B cell (primary cell): ENCODE measurements at regions not wholly inside any gene's neighbourhood (a gene's known extent, or its start where the extent isn't known, plus 50 kb on each side); places are given as distances from the start of the nearest gene placed in this dataset.

Experiments
- ATAC-seq: fragments of 200-7000 bp; cut with Tn5 transposase; one replicate; pipeline ENCODE4 v1.10.0; 2021; ENCODE audit warnings: low read depth, mild to moderate bottlenecking, moderate number of reproducible peaks, moderate library complexity
- CTCF ChIA-PET: fragments of 350-600 bp; sonication (Branson Sonifier 250); formaldehyde crosslinking; loops from one replicate; lab custom pipeline; 2021; ENCODE audit warnings: antibody characterized with exemption, inconsistent platforms; lab: Charles Lee
- POLR2A ChIA-PET: fragments of 350-600 bp; sonication (Branson Sonifier 250); formaldehyde crosslinking; loops from one replicate; lab custom pipeline; 2021; ENCODE audit warnings: antibody characterized with exemption; lab: Charles Lee
- DNase-seq: peaks from one replicate; pipeline ENCODE4 v3.0.0; 2013
- H2AFZ ChIP-seq: 2 replicates; pipeline ENCODE4 v1.6.1; 2012; ENCODE audit warnings: mild to moderate bottlenecking, low read depth, low read length; ENCODE audit not compliant: insufficient read depth, poor library complexity, severe bottlenecking
- H3K27ac ChIP-seq, 2 donors: 1 replicate in 1 of 2; 2 replicates in 1 of 2; pipeline ENCODE4 v1.5.1; 2012 to 2013; ENCODE audit warnings: low read length in 2 of 2, mild to moderate bottlenecking in 2 of 2, moderate library complexity in 1 of 2
- H3K27me3 ChIP-seq, 4 experiments: fragments of 200-600 bp in 1 of 4; sonication (generic) in 1 of 4; replicated peaks in 1 of 4; 1 replicate in 2 of 4; 2 replicates in 2 of 4; pipeline versions ENCODE4 v1.6.1 to v1.7.0; 2013 to 2016; ENCODE audit warnings: low read length in 3 of 4, mild to moderate bottlenecking in 2 of 4, mixed read lengths in 1 of 4, moderate library complexity in 1 of 4; ENCODE audit not compliant: insufficient read depth in 4 of 4, control insufficient read depth in 3 of 4; ENCODE audit errors: control extremely low read depth in 1 of 4
- H3K36me3 ChIP-seq, 2 experiments: replicated peaks in 1 of 2; 1 replicate in 1 of 2; 2 replicates in 1 of 2; pipeline versions ENCODE4 v1.6.1 to v1.7.1; 2013; ENCODE audit warnings: low read length in 1 of 2; ENCODE audit not compliant: insufficient read depth in 2 of 2, control insufficient read depth in 1 of 2; ENCODE audit errors: control extremely low read depth in 1 of 2, extremely low read depth in 1 of 2
- H3K4me1 ChIP-seq, 2 donors: fragments of 200-600 bp in 1 of 2; sonication (generic) in 1 of 2; 1 replicate in 1 of 2; 2 replicates in 1 of 2; pipeline versions ENCODE4 v1.5.1 to v1.6.1; 2013 to 2017; ENCODE audit warnings: low read length in 2 of 2; ENCODE audit not compliant: control insufficient read depth in 2 of 2, insufficient read depth in 2 of 2
- H3K4me2 ChIP-seq: replicated peaks from 2 replicates; pipeline ENCODE3; 2012; ENCODE audit warnings: mild to moderate bottlenecking, low read depth, low read length; ENCODE audit not compliant: poor library complexity, severe bottlenecking
- H3K4me3 ChIP-seq, 5 experiments: fragments of 200-600 bp in 1 of 5; sonication (generic) in 1 of 5; 1 replicate in 3 of 5; 2 replicates in 2 of 5; pipeline versions ENCODE4 v1.5.1 to v1.7.0; 2011 to 2016; ENCODE audit warnings: low read length in 4 of 5, mild to moderate bottlenecking in 4 of 5, low read depth in 2 of 5, control low read depth in 1 of 5, moderate library complexity in 1 of 5; ENCODE audit not compliant: insufficient read depth in 1 of 5; ENCODE audit errors: control extremely low read depth in 1 of 5, extremely low read depth in 1 of 5
- H3K79me2 ChIP-seq: fragments of 200-600 bp; sonication (generic); one replicate; pipeline ENCODE4 v1.6.0; 2016; ENCODE audit warnings: low read length; ENCODE audit not compliant: control insufficient read depth, insufficient read depth
- H3K9ac ChIP-seq: fragments of 200-600 bp; sonication (generic); 2 replicates; pipeline ENCODE4 v1.6.1; 2017; ENCODE audit warnings: mild to moderate bottlenecking, low read length, moderate library complexity
- H3K9me3 ChIP-seq, 3 donors: one replicate each; pipeline versions ENCODE4 v1.6.1 to v1.7.1; 2013; ENCODE audit warnings: low read length in 2 of 3; ENCODE audit not compliant: control insufficient read depth in 2 of 3, insufficient read depth in 1 of 3; ENCODE audit errors: control extremely low read depth in 1 of 3
- H4K20me1 ChIP-seq: 2 replicates; pipeline ENCODE4 v1.6.0; 2012; ENCODE audit warnings: mild to moderate bottlenecking, low read length; ENCODE audit not compliant: insufficient read depth, control insufficient read depth, poor library complexity, severe bottlenecking
- H3K27ac Mint-ChIP-seq: one replicate; pipeline ENCODE4 v1.8.0; 2021; ENCODE audit warnings: mixed read lengths
- H3K27me3 Mint-ChIP-seq: one replicate; pipeline ENCODE4 v1.8.0; 2021; ENCODE audit warnings: mixed read lengths
- H3K4me1 Mint-ChIP-seq: one replicate; pipeline ENCODE4 v1.8.0; 2021; ENCODE audit warnings: mixed read lengths
- H3K4me3 Mint-ChIP-seq: one replicate; pipeline ENCODE4 v1.8.0; 2021; ENCODE audit warnings: mixed read lengths
- H3K9me3 Mint-ChIP-seq: one replicate; pipeline ENCODE4 v1.8.0; 2022; ENCODE audit warnings: mixed read lengths; ENCODE audit not compliant: insufficient read depth
- EZH2 ChIP-seq: IDR thresholded peaks from 2 replicates; pipeline ENCODE4 v1.6.1; 2012; ENCODE audit warnings: borderline replicate concordance, low read depth, mild to moderate bottlenecking, moderate library complexity, low read length; ENCODE audit not compliant: insufficient read depth, poor library complexity, severe bottlenecking
- WGBS: methylation state at CpG from one replicate; pipeline ENCODE4 v1.1.5; 2013; ENCODE audit warnings: missing lambda C conversion rate; ENCODE audit not compliant: insufficient coverage; 5-methylcytosine and 5-hydroxymethylcytosine counted together
- intact Hi-C: fragments of 100-400 bp; cut with micrococcal nuclease; formaldehyde crosslinking; loops from one replicate; pipeline ENCODE4 v1.10.0; 2022
- TF ChIP-seq, protein P1 (sequence below): fragments of 200-600 bp; IDR thresholded peaks from one replicate; pipeline ENCODE4 v1.8.0; 2022; ENCODE audit warnings: antibody characterized with exemption, mild to moderate bottlenecking

DNA sequence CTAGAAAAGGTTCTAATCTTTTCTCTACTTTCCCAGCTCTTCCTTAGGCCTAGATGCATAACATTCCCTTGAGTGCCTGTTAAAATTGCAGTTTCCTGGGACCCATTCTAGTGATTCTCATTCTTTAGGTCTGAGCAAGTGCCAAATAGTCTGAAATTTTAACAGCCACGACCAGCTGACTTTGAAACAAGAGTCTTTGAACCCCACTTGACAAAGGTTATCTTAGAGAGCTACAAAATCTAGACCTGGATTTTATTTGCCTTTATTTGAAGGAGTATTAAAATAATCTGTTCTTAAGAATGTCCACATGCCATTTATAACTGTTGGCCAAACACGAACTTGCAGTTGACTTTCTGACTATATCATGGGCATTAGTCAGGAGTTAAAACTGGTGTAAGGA, 110.2 kb upstream of the LHCGR start:
- no peaks in the 10 kb centered on the region for H3K4me1 ChIP-seq
- intact Hi-C loops = no loop called here
- DNase-seq (no peak), ATAC-seq (no peak)
- H3K4me3 ChIP-seq = no peak overlapping the region
- H2AFZ ChIP-seq = no peak overlapping the region
- Mint-ChIP-seq H3K4me3 (no peak overlapping the region), H3K27me3 (no peaks in the 10 kb centered on the region), H3K27ac (no peak overlapping the region), H3K9me3 (no peaks in the 10 kb centered on the region), H3K4me1 (no peaks in the 10 kb centered on the region)
- TF ChIP-seq EZH2 = no peak
- TF ChIP-seq, protein P1, sequence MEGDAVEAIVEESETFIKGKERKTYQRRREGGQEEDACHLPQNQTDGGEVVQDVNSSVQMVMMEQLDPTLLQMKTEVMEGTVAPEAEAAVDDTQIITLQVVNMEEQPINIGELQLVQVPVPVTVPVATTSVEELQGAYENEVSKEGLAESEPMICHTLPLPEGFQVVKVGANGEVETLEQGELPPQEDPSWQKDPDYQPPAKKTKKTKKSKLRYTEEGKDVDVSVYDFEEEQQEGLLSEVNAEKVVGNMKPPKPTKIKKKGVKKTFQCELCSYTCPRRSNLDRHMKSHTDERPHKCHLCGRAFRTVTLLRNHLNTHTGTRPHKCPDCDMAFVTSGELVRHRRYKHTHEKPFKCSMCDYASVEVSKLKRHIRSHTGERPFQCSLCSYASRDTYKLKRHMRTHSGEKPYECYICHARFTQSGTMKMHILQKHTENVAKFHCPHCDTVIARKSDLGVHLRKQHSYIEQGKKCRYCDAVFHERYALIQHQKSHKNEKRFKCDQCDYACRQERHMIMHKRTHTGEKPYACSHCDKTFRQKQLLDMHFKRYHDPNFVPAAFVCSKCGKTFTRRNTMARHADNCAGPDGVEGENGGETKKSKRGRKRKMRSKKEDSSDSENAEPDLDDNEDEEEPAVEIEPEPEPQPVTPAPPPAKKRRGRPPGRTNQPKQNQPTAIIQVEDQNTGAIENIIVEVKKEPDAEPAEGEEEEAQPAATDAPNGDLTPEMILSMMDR = no peak
- ChIA-PET POLR2A (no interaction called here), CTCF (no interaction called here)
- H3K79me2 ChIP-seq = no peaks in the 10 kb centered on the region
- no peak overlapping the region for H3K4me2 ChIP-seq
- 60% methylated on average over 1 of the region's 2 CpGs for WGBS
- H4K20me1 ChIP-seq = no peaks in the 10 kb centered on the region
- H3K9me3 ChIP-seq = no peaks in the 10 kb centered on the region
- no peak overlapping the region for H3K9ac ChIP-seq
- no peak overlapping the region for H3K27ac ChIP-seq
- no peaks in the 10 kb centered on the region for H3K27me3 ChIP-seq
- no peaks in the 10 kb centered on the region for H3K36me3 ChIP-seq

DNA sequence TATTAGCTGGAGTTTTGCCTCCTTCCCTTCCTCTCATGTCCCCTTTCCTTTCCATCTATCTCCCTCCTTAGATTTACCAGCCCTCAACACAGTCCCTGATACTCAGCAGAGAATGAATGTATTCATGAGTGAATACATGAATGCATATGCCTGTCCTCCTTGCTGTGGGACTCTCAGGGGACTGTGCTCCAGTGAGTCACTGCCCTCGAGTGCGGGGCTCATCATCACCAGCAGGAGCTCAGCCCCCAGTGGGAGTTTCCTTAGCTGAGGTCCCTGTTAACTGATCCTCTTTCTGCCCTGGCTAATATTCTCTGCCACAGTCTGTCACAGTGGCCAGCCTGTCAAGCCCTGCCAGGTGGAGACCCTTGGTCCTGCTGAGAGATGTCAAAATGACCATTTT, 104.9 kb upstream of the LHCGR start:
- intact Hi-C loops = no loop called here
- no peak overlapping the region for H3K27ac Mint-ChIP-seq
- peaks cover 0 to 4% (median 0%) of the 10 kb centered on the region in 4 experiments for H3K27me3 ChIP-seq
- TF ChIP-seq, protein P1 = no peak
- no peak for TF ChIP-seq EZH2
- H3K4me1 Mint-ChIP-seq = no peaks in the 10 kb centered on the region
- no peaks in the 10 kb centered on the region for H3K79me2 ChIP-seq
- no peak overlapping the region for H3K9ac ChIP-seq
- H2AFZ ChIP-seq = no peak overlapping the region
- no peak overlapping the region for H3K27ac ChIP-seq
- ATAC-seq (no peak), DNase-seq (no peak)
- no peak overlapping the region for H3K4me2 ChIP-seq
- no peaks in the 10 kb centered on the region for H4K20me1 ChIP-seq
- no peaks in the 10 kb centered on the region for H3K4me1 ChIP-seq
- H3K27me3 Mint-ChIP-seq = peaks cover 7% of the 10 kb centered on the region
- H3K4me3 ChIP-seq = no peak overlapping the region
- WGBS = 76% methylated on average over 2 of the region's 2 CpGs
- no peak overlapping the region for H3K4me3 Mint-ChIP-seq
- no peaks in the 10 kb centered on the region for H3K9me3 ChIP-seq
- POLR2A ChIA-PET = no interaction called here
- H3K9me3 Mint-ChIP-seq = no peaks in the 10 kb centered on the region
- no peaks in the 10 kb centered on the region for H3K36me3 ChIP-seq
- CTCF ChIA-PET = no interaction called here
